Mucosa of rectum (tissue), 2 donors: ENCODE measurements at regions not wholly inside any gene's neighbourhood (a gene's known extent, or its start where the extent isn't known, plus 50 kb on each side); places are given as distances from the start of the nearest gene placed in this dataset.

ENCODE experiments used
- H3K27ac ChIP-seq, 2 donors: one replicate each; pipeline ENCODE4 v1.7.0; 2013; ENCODE audit warnings: inconsistent platforms in 2 of 2, low read depth in 2 of 2, low read length in 2 of 2
- H3K27me3 ChIP-seq, 2 donors: one replicate each; pipeline ENCODE4 v1.7.0; 2013; ENCODE audit warnings: low read length in 2 of 2; ENCODE audit not compliant: control insufficient read depth in 2 of 2, insufficient read depth in 2 of 2
- H3K36me3 ChIP-seq, 2 donors: one replicate each; pipeline ENCODE4 v1.7.0; 2013; ENCODE audit warnings: low read length in 2 of 2; ENCODE audit not compliant: control insufficient read depth in 2 of 2, insufficient read depth in 2 of 2
- H3K4me1 ChIP-seq, 2 donors: one replicate each; pipeline ENCODE4 v1.7.0; 2013; ENCODE audit warnings: low read length in 2 of 2, mild to moderate bottlenecking in 1 of 2; ENCODE audit not compliant: control insufficient read depth in 2 of 2, insufficient read depth in 2 of 2
- H3K4me3 ChIP-seq, 2 donors: one replicate each; pipeline ENCODE4 v1.7.0; 2013; ENCODE audit warnings: low read length in 2 of 2
- H3K9ac ChIP-seq, 2 donors: one replicate each; pipeline ENCODE4 v1.7.0; 2013; ENCODE audit warnings: low read length in 2 of 2, low read depth in 1 of 2, mild to moderate bottlenecking in 1 of 2
- H3K9me3 ChIP-seq, 2 donors: one replicate each; pipeline ENCODE4 v1.7.0; 2013; ENCODE audit warnings: low read length in 2 of 2; ENCODE audit not compliant: control insufficient read depth in 2 of 2
- donor health status: healthy.
- donor health status: Normal muscosa, but diverticular disease.

GRCh38 chr11:116099541-116099940 lies 595.3 kb upstream of the CADM1 start:
- Histone ChIP-seq H3K4me1 (no peaks in the 10 kb centered on the region), H3K9ac (no peak overlapping the region), H3K27me3 (no peaks in the 10 kb centered on the region), H3K27ac (no peak overlapping the region), H3K9me3 (no peaks in the 10 kb centered on the region), H3K4me3 (no peak overlapping the region), H3K36me3 (no peaks in the 10 kb centered on the region)

GRCh38 chr11:116096272-116096995 lies 592.2 kb upstream of the CADM1 start:
- H3K4me1 ChIP-seq = no peaks in the 10 kb centered on the region
- H3K27me3 ChIP-seq = no peaks in the 10 kb centered on the region
- H3K9me3 ChIP-seq = no peaks in the 10 kb centered on the region
- no peak overlapping the region for H3K27ac ChIP-seq
- no peak overlapping the region for H3K9ac ChIP-seq
- H3K36me3 ChIP-seq = no peaks in the 10 kb centered on the region
- H3K4me3 ChIP-seq = no peak overlapping the region

- Histone ChIP-seq H3K9ac (no peak overlapping the region), H3K27ac (no peak overlapping the region), H3K27me3 (no peaks in the 10 kb centered on the region), H3K36me3 (no peaks in the 10 kb centered on the region), H3K4me1 (no peaks in the 10 kb centered on the region), H3K4me3 (no peak overlapping the region), H3K9me3 (no peaks in the 10 kb centered on the region)
Measured at GRCh38 chr11:116093481-116094270, 589.5 kb upstream of the CADM1 start.

- no peaks in the 10 kb centered on the region for H3K4me1 ChIP-seq
- no peaks in the 10 kb centered on the region for H3K27me3 ChIP-seq
- no peak overlapping the region for H3K4me3 ChIP-seq
- no peaks in the 10 kb centered on the region for H3K9me3 ChIP-seq
- no peak overlapping the region for H3K27ac ChIP-seq
- H3K36me3 ChIP-seq = no peaks in the 10 kb centered on the region
- H3K9ac ChIP-seq = no peak overlapping the region
Measured at GRCh38 chr11:116093065-116093464, 588.9 kb upstream of the CADM1 start.

GRCh38 chr11:116086426-116086825 lies 582.2 kb upstream of the CADM1 start:
- Histone ChIP-seq H3K36me3 (no peaks in the 10 kb centered on the region), H3K9me3 (no peaks in the 10 kb centered on the region), H3K4me3 (no peak overlapping the region), H3K4me1 (peaks cover 0 to 4% of the 10 kb centered on the region in 2 donors), H3K27me3 (no peaks in the 10 kb centered on the region), H3K9ac (no peak overlapping the region), H3K27ac (no peak overlapping the region)

- Histone ChIP-seq H3K36me3 (no peaks in the 10 kb centered on the region), H3K4me3 (no peak overlapping the region), H3K27ac (no peak overlapping the region), H3K27me3 (no peaks in the 10 kb centered on the region), H3K4me1 (peaks cover 0 to 4% of the 10 kb centered on the region in 2 donors), H3K9me3 (no peaks in the 10 kb centered on the region), H3K9ac (no peak overlapping the region)
Measured at GRCh38 chr11:116085031-116085635, 580.9 kb upstream of the CADM1 start.

GRCh38 chr11:116084511-116084910 lies 580.3 kb upstream of the CADM1 start:
- no peaks in the 10 kb centered on the region for H3K36me3 ChIP-seq

GRCh38 chr11:116082256-116082655 lies 578.0 kb upstream of the CADM1 start:
- H3K4me1 ChIP-seq = peaks cover 0 to 4% of the 10 kb centered on the region in 2 donors
- H3K27ac ChIP-seq = no peak overlapping the region
- no peak overlapping the region for H3K4me3 ChIP-seq
- H3K27me3 ChIP-seq = no peaks in the 10 kb centered on the region
- H3K36me3 ChIP-seq = no peaks in the 10 kb centered on the region
- no peak overlapping the region for H3K9ac ChIP-seq
- H3K9me3 ChIP-seq = no peaks in the 10 kb centered on the region

More at GRCh38 chr11:116084511-116084910, 580.3 kb upstream of the CADM1 start:
- Histone ChIP-seq H3K4me3 (no peak overlapping the region), H3K9ac (no peak overlapping the region), H3K27me3 (no peaks in the 10 kb centered on the region), H3K9me3 (no peaks in the 10 kb centered on the region), H3K4me1 (peaks cover 0 to 4% of the 10 kb centered on the region in 2 donors), H3K27ac (no peak overlapping the region)

GRCh38 chr11:116079580-116079979 lies 575.4 kb upstream of the CADM1 start:
- Histone ChIP-seq H3K36me3 (no peaks in the 10 kb centered on the region), H3K4me3 (no peak overlapping the region), H3K27me3 (peaks cover 0 to 3% of the 10 kb centered on the region in 2 donors), H3K4me1 (no peaks in the 10 kb centered on the region), H3K9ac (no peak overlapping the region), H3K9me3 (no peaks in the 10 kb centered on the region), H3K27ac (no peak overlapping the region)

- Histone ChIP-seq H3K4me3 (no peak overlapping the region), H3K9me3 (no peaks in the 10 kb centered on the region), H3K36me3 (no peaks in the 10 kb centered on the region), H3K4me1 (no peaks in the 10 kb centered on the region), H3K27ac (no peak overlapping the region), H3K9ac (no peak overlapping the region), H3K27me3 (peaks cover 0 to 3% of the 10 kb centered on the region in 2 donors)
Measured at GRCh38 chr11:116078101-116078591, 573.9 kb upstream of the CADM1 start.
